ENCODE measurements at regions not wholly inside any gene's neighbourhood (a gene's known extent, or its start where the extent isn't known, plus 50 kb on each side); places are given as distances from the start of the nearest gene placed in this dataset.

GRCh38 chr4:82042042-82042441, 331.7 kb downstream of the HNRNPD start:
- no peak for TF ChIP-seq CTCF (IDR thresholded peaks at IDR 0.05)

- no peak for TF ChIP-seq CTCF (IDR thresholded peaks at IDR 0.05)
These were observed 334.9 kb downstream of the HNRNPD start for GRCh38 chr4:82038936-82039335.

GRCh38 chr4:82036181-82036580, 337.6 kb downstream of the HNRNPD start:
- TF ChIP-seq CTCF (IDR thresholded peaks at IDR 0.05), result no peak

GRCh38 chr4:82034878-82035277, 338.9 kb downstream of the HNRNPD start:
- TF ChIP-seq CTCF (IDR thresholded peaks at IDR 0.05), result no peak

- TF ChIP-seq CTCF (IDR thresholded peaks at IDR 0.05), result no peak
These were observed 339.9 kb downstream of the HNRNPD start for GRCh38 chr4:82033862-82034261.

GRCh38 chr4:82031376-82031927, 342.3 kb downstream of the HNRNPD start:
- no peak for TF ChIP-seq CTCF (IDR thresholded peaks at IDR 0.05)

- TF ChIP-seq CTCF (IDR thresholded peaks at IDR 0.05), result no peak
These were observed 356.1 kb downstream of the HNRNPD start for GRCh38 chr4:82017680-82018079.

- no peak for TF ChIP-seq CTCF (IDR thresholded peaks at IDR 0.05)
These were observed 368.6 kb downstream of the HNRNPD start for GRCh38 chr4:82005158-82005557.
